ENCODE measurements at regions not wholly inside any gene's neighbourhood (a gene's known extent, or its start where the extent isn't known, plus 50 kb on each side); places are given as distances from the start of the nearest gene placed in this dataset.

- Histone ChIP-seq H3K4me3 (ENCODE audit: low read length) (no peak overlapping the region), H4K20me1 (ENCODE audit: insufficient read depth) (no peaks in the 10 kb centered on the region), H3K79me2 (replicated peaks; ENCODE audit: insufficient read depth, low read length) (no peaks in the 10 kb centered on the region), H3F3A (ENCODE audit: insufficient read depth, low read length, poor library complexity, severe bottlenecking) (no peaks in the 10 kb centered on the region), H3K27ac (ENCODE audit: low read length) (peak overlapping the region; percentile 17), H2AFZ (ENCODE audit: low read depth, low read length) (no peak overlapping the region), H3K27me3 (ENCODE audit: insufficient read depth, low read depth, low read length) (no peaks in the 10 kb centered on the region), H3K9ac (ENCODE audit: low read length) (no peak overlapping the region), H3K4me2 (ENCODE audit: low read length) (no peak overlapping the region), H3K9me3 (ENCODE audit: low read length) (no peaks in the 10 kb centered on the region), H3K9me2 (ENCODE audit: insufficient read depth, low read length) (no peaks in the 10 kb centered on the region), H3K36me3 (ENCODE audit: insufficient read depth, low read length) (no peaks in the 10 kb centered on the region)
- TF ChIP-seq SMC3 (conservative IDR thresholded peaks at IDR 0.05; ENCODE audit: poor library complexity) (no peak), CTCF (IDR thresholded peaks at IDR 0.05; ENCODE audit: poor library complexity, severe bottlenecking) (no peak), RAD21 (conservative IDR thresholded peaks at IDR 0.05) (no peak), TAF1 (IDR thresholded peaks at IDR 0.05; ENCODE audit: low read depth) (no peak)
Measured at GRCh38 chr3:178367817-178368617, 168.2 kb upstream of the KCNMB2 start.

GRCh38 chr3:178369006-178369405, 167.2 kb upstream of the KCNMB2 start:
- H3K9me3 ChIP-seq (ENCODE audit: low read length), result no peaks in the 10 kb centered on the region
- no peak overlapping the region for H3K27ac ChIP-seq (ENCODE audit: low read length)
- no peaks in the 10 kb centered on the region for H3K79me2 ChIP-seq (replicated peaks; ENCODE audit: insufficient read depth, low read length)
- no peaks in the 10 kb centered on the region for H3K27me3 ChIP-seq (ENCODE audit: insufficient read depth, low read depth, low read length)
- H3K9me2 ChIP-seq (ENCODE audit: insufficient read depth, low read length), result no peaks in the 10 kb centered on the region
- TF ChIP-seq EZH2 (IDR thresholded peaks at IDR 0.05; ENCODE audit: borderline replicate concordance, insufficient read depth, low read length, poor library complexity, severe bottlenecking), result no peak
- no peak for TF ChIP-seq CTCF (IDR thresholded peaks at IDR 0.05; ENCODE audit: poor library complexity, severe bottlenecking)
- TF ChIP-seq RAD21 (conservative IDR thresholded peaks at IDR 0.05), result no peak
- no peak for TF ChIP-seq MXI1 (conservative IDR thresholded peaks at IDR 0.05; ENCODE audit: poor library complexity, severe bottlenecking)
- no peak for TF ChIP-seq EP300 (conservative IDR thresholded peaks at IDR 0.05; ENCODE audit: poor library complexity, severe bottlenecking)
- TF ChIP-seq POLR2AphosphoS5 (IDR thresholded peaks at IDR 0.05), result no peak
- TF ChIP-seq SMC3 (conservative IDR thresholded peaks at IDR 0.05; ENCODE audit: poor library complexity), result no peak
- TF ChIP-seq, protein P1, sequence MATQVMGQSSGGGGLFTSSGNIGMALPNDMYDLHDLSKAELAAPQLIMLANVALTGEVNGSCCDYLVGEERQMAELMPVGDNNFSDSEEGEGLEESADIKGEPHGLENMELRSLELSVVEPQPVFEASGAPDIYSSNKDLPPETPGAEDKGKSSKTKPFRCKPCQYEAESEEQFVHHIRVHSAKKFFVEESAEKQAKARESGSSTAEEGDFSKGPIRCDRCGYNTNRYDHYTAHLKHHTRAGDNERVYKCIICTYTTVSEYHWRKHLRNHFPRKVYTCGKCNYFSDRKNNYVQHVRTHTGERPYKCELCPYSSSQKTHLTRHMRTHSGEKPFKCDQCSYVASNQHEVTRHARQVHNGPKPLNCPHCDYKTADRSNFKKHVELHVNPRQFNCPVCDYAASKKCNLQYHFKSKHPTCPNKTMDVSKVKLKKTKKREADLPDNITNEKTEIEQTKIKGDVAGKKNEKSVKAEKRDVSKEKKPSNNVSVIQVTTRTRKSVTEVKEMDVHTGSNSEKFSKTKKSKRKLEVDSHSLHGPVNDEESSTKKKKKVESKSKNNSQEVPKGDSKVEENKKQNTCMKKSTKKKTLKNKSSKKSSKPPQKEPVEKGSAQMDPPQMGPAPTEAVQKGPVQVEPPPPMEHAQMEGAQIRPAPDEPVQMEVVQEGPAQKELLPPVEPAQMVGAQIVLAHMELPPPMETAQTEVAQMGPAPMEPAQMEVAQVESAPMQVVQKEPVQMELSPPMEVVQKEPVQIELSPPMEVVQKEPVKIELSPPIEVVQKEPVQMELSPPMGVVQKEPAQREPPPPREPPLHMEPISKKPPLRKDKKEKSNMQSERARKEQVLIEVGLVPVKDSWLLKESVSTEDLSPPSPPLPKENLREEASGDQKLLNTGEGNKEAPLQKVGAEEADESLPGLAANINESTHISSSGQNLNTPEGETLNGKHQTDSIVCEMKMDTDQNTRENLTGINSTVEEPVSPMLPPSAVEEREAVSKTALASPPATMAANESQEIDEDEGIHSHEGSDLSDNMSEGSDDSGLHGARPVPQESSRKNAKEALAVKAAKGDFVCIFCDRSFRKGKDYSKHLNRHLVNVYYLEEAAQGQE (IDR thresholded peaks at IDR 0.05; ENCODE audit: borderline replicate concordance), result no peak
- no peak for TF ChIP-seq TAF1 (IDR thresholded peaks at IDR 0.05; ENCODE audit: low read depth)
- no peaks in the 10 kb centered on the region for H3K36me3 ChIP-seq (ENCODE audit: insufficient read depth, low read length)
- H3K9ac ChIP-seq (ENCODE audit: low read length), result no peak overlapping the region
- no peaks in the 10 kb centered on the region for H3F3A ChIP-seq (ENCODE audit: insufficient read depth, low read length, poor library complexity, severe bottlenecking)
- no peaks in the 10 kb centered on the region for H4K20me1 ChIP-seq (ENCODE audit: insufficient read depth)
- no peak overlapping the region for H3K4me3 ChIP-seq (ENCODE audit: low read length)
- no peak overlapping the region for H2AFZ ChIP-seq (ENCODE audit: low read depth, low read length)
- no peak overlapping the region for H3K4me2 ChIP-seq (ENCODE audit: low read length)

All from neural cell (in vitro differentiated cells).